HG02885 (cell line): ENCODE measurements at regions not wholly inside any gene's neighbourhood (a gene's known extent, or its start where the extent isn't known, plus 50 kb on each side); places are given as distances from the start of the nearest gene placed in this dataset.
"Not testable (repeated sequence)": the region's sequence is repeated elsewhere in the genome, so short reads cannot be mapped to it uniquely, and the experiment has no call there.

Experiments used
- ATAC-seq: cut with Tn5 transposase; IDR thresholded peaks from one replicate; pipeline ENCODE4 v1.9.1; 2021; ENCODE audit warnings: mild to moderate bottlenecking; ENCODE audit not compliant: unreplicated experiment, poor library complexity

DNA sequence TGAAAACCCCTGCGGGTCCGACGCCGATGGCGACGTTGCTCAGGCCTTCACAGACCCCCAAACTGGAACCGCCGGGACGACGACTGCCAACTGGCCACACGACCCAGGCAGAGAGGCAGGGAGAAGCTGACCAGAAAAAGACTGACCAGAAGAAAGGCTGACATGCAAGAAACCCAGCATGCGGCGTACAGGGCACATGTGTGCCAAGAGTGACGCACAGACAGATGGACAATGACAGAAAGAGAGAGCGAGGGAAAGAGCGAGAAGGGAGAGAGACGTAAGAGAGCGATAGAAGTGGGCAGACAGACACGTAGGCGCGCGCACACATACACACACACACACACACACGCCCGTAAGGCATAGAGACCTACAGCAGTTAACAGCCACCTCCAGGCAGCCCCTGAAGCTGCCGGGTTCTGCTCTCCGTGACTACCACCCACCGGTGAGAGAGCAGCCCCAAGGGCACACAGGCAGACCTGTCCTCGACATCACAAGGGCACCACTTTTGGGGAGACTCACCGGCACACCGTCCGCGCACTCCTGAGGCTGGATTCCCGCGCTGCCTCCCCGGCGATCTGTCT is 67.2 kb upstream of the ZNF527 start:
- no peak for ATAC-seq

DNA sequence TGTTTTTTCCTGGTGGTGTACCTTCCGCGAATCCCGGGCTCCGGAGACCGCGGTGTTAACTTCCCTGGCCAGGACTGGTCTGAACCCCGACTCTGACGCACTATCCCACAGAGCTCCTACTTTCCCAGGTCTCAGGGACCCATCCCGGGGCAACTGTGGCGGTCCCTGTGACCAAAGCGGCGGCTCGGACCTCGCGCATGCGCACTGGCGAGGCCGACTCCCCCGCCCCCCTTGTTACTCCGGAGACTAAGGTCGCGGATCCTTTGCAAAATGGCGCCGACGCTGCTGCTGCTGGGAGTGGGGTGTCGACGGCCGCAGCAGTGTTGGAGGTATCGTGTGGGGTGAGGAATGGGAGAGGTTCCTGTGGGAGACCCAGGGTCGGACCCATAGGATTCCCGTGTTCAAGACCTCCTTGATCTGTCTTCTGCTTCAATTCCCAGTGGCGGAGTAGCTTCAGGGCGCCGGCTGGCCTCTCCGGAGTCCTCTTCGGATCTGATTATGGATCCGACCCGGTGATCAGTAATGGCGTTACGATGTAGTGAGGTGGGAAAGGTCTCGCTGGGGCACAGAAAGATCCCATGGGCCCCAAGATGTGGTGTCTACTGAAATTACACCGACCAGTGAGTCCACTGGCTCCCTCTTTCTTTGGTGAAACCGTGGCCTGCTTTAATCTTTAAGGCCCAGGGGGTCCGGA is 66.6 kb upstream of the ZNF527 start:
- ATAC-seq, result no peak

DNA sequence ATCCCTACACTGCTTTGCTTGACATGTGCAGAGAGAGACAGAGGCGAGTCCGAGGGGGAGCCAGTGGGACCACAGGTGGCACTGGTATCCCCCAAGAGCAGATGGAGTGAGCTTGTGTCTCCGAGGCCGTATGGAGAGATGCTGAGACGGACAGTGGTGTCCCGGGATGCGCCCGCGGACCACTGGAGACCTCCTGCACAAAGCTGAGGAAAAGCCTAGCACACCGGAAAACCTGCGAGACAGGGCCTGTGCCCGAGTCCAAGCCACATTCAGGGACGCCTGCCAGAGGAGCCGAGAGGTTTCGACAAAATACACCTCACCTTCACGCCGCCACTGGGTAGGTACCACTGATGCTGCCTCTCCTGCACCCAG is 66.0 kb upstream of the ZNF527 start:
- no peak for ATAC-seq

DNA sequence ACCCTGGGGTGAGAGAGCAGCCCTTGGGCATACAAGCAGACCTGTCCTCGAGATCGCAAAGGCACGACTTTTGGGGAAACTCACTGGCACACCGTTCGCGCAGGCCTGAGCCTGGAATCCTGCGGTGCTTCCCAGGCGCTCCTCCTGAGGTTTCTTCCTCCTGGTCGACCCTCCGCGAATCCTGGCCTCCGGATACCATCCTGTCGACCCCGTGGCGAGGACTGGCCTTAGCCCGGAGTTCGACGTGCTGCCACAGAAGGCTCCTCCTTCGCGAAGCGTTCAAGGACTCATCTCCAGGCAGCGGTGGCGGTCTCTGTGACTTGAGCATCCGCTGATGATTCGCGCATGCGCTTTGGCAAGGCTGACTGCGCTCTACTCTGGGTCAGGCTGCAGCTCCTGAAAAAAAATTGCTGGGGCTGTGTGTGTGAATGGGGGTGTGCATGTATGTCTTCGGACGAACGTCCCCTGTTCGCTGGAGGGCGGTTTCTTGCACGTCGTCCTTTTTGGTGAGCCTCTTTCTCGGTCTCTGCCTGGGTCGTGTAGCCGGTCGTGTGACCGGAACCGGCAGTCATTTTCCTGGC is 64.4 kb upstream of the ZNF527 start:
- no peak for ATAC-seq

DNA sequence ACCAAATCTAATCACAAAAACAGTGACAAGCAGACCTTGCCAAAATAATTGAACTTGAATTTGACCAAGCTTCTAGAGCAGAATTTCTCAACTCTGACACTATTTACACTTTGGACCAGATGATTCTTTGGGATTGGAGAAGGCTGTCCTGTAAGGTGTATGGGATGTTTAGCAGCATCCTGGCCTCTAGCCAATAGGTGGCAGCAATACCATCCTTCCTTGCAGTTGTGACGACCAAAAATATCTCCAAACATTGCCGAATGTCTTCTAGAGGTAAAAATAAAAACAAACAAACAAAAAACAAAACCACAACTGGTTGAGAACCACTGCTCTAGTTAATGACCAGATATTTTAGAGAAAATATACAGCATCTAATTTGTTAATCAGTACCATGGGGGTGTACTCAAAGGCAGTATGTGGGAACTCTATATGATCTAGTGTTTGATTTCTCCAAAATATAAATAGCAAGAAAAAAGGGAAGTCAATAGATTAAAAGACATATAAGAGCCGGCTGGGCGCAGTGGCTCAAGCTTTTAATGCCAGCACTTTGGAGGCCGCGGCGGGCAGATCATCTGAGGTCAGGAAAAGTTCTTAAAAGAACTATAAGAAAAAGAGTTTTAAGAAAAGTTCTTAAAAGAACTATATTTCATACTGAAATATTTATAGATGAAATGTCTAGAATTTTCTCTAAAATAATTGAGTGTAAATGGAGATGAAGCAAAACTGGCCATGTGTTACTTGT is 60.9 kb upstream of the ZNF527 start:
- ATAC-seq, result no peak

DNA sequence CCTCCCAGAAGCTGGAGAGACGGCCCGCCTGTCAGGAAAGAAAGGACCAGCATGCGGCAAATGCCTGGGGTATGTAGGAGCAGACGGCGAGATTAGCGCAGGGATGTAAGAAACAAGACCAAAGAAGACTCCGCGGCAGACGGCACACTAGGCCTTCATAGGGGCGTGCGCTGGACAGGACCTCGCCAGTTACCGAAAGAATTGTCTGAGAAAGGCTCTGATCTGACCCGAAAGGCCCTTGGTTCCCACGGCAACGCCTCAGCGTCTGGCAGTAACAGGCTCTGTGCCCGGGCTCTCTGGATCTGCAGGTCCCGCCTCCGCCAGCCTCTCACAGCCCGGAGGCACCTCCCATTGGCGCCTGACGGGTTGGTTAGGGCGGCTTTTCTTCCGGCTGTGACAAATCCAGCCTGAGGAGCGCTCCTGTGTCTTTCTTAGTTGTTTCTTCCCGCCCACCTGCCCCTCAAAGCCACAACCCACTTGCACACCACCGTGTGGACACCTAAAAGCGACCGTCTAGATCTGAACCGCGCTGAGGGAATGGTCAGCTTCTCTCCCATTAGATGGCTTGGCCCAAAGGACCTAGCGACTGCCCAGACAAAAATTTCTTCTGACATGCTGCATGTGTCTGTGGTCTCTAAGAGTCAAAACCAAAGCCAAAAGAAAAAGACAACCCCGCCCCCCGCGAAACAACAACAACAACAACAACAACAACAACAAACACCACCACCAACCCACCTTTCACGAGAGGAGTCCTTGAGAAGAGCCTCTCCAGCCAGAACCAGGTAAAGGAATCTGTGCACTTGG is 58.2 kb upstream of the ZNF527 start:
- ATAC-seq, result not testable (repeated sequence)

DNA sequence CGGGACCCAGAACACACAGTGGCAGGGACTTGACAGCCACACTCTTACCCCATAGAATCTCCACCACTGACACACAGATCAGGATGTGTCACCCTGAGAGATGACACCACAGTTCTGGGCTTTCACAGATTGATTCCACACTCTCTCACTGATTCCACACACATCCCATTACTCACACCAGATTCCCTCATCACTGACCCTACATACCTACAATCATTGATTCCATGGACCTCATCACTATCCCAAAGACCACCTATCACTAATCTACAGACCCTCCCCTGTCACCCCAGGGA is 57.6 kb upstream of the ZNF527 start:
- no peak for ATAC-seq

DNA sequence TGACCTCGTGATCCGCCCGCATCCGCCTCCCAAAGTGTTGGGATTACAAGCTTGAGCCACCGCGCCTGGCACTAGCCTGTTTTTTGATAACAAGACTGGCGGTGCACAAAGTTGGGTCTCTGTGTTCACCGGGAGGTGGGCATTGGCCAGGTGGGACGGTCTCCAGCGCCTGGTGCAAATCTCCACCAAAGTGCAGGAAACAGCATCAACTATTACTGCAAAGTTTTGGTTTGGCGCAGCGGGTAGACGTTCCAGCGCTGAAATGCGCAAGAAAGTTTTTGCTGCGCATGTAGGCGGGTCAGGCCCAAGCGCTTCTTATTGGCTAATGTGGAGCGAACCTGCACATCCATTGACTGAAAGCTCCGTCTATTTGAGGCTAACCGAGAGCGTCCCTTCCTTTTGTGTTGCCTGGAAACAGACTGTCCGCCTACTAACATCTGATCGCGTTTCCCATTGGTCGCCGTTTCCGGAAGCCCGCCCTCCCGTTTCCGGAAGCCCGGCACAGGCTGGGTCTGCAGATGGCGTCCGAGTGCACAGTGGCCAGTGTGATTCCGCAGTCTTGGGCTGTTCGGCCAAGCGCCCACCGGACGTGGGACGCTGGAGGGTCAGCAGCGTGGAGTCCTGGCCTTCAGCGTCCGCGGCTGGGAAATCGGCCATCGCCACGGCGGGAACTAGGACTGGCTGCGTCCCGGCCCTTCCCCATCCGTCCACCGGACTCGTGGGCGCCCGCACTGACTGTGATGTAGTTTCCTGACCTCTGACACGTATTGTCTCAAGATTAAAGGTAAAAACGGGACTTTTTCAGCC is 53.3 kb upstream of the ZNF527 start:
- ATAC-seq, result peak; percentile 97

DNA sequence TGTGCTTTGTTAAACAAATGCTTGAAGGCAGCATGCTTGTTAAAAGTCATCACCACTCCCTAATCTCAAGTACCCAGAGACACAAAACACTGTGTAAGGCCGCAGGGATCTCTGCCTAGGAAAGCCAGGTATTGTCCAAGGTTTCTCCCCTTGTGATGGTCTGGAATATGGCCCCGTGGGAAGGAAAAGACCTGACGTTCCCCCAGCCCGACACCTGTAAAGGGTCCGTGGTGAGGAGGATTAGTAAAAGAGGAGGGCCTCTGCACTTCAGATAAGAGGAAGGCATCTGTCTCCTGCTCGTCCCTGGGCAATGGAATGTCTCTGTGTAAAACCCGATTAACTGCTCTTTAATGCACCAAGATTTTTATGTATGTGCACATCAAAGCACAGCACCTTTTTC is 49.9 kb upstream of the ZNF527 start:
- ATAC-seq, result not testable (repeated sequence)
